HCT116 (cell line): ENCODE measurements at regions not wholly inside any gene's neighbourhood (a gene's known extent, or its start where the extent isn't known, plus 50 kb on each side); places are given as distances from the start of the nearest gene placed in this dataset.
"Not testable (repeated sequence)": the region's sequence is repeated elsewhere in the genome, so short reads cannot be mapped to it uniquely, and the experiment has no call there.

Experiments used
- ATF3 ChIP-seq: IDR thresholded peaks from 2 replicates; pipeline ENCODE4 v1.6.1; 2012
- CTCF ChIP-seq, 3 experiments: fragments of 200-600 bp in 1 of 3; sonication (generic) in 1 of 3; IDR thresholded peaks in 2 of 3; conservative IDR thresholded peaks in 1 of 3; 2 replicates each; pipeline ENCODE4 v1.5.1; 2012 to 2017; ENCODE audit warnings: low read depth in 2 of 3, low read length in 2 of 3, antibody characterized with exemption in 1 of 3, borderline replicate concordance in 1 of 3, control low read depth in 1 of 3, mild to moderate bottlenecking in 1 of 3, mixed read lengths in 1 of 3, mixed run types in 1 of 3, moderate library complexity in 1 of 3; ENCODE audit not compliant: insufficient read depth in 1 of 3
- EGR1 ChIP-seq: IDR thresholded peaks from 2 replicates; pipeline ENCODE4 v1.6.1; 2012; ENCODE audit warnings: low read depth
- EZH2 ChIP-seq: fragments of 200-600 bp; sonication (generic); IDR thresholded peaks from 2 replicates; pipeline ENCODE4 v1.6.1; 2017; ENCODE audit warnings: antibody characterized with exemption, mixed run types
- EZH2phosphoT487 ChIP-seq: fragments of 200-600 bp; IDR thresholded peaks from 2 replicates; pipeline ENCODE4 v1.6.1; 2018; ENCODE audit warnings: antibody characterized with exemption, borderline replicate concordance
- POLR2A ChIP-seq: IDR thresholded peaks from 2 replicates; pipeline ENCODE4 v1.7.0; 2011; ENCODE audit warnings: borderline replicate concordance; ENCODE audit not compliant: insufficient read depth, insufficient read length; ENCODE audit errors: extremely low read depth
- RAD21 ChIP-seq: IDR thresholded peaks from 2 replicates; pipeline ENCODE4 v1.6.1; 2012; ENCODE audit warnings: low read depth, mild to moderate bottlenecking
- SP1 ChIP-seq: IDR thresholded peaks from 2 replicates; pipeline ENCODE4 v1.6.1; 2012; ENCODE audit warnings: low read depth
- YY1 ChIP-seq: IDR thresholded peaks from 2 replicates; pipeline ENCODE4 v1.6.1; 2011; ENCODE audit warnings: low read length, low read depth, moderate library complexity, mild to moderate bottlenecking; ENCODE audit not compliant: insufficient replicate concordance; ENCODE audit errors: extremely low read depth
- ZNF274 ChIP-seq: fragments of 200-500 bp; sonication (Bioruptor generic); IDR thresholded peaks from 2 replicates; pipeline ENCODE4 v1.6.1; 2014; ENCODE audit warnings: mild to moderate bottlenecking, low read depth, low read length, inconsistent platforms

GRCh38 chr9:97193767-97194166 lies 113.7 kb upstream of the CCDC180 start:
- TF ChIP-seq POLR2A; CTCF (IDR thresholded peaks at IDR 0.05 in 2 of 3, conservative IDR thresholded peaks at IDR 0.05 in 1 of 3; ENCODE audit: borderline replicate concordance in 1 of 3, insufficient read depth in 1 of 3, low read depth in 2 of 3, low read length in 2 of 3); ZNF274; EGR1; EZH2phosphoT487; ATF3; SP1; EZH2; YY1; RAD21: not testable (repeated sequence)
